DND-41 (cell line): ENCODE measurements at regions not wholly inside any gene's neighbourhood (a gene's known extent, or its start where the extent isn't known, plus 50 kb on each side); places are given as distances from the start of the nearest gene placed in this dataset.

ENCODE experiments used
- ATAC-seq: fragments of 200-7000 bp; cut with Tn5 transposase; 3 replicates; pipeline ENCODE4 v1.9.1; 2021; ENCODE audit warnings: low read depth; ENCODE audit not compliant: insufficient read depth
- DNase-seq: peaks from one replicate; pipeline ENCODE4 v3.0.0-alpha.2; 2020
- H2AFZ ChIP-seq: 2 replicates; pipeline ENCODE4 v1.6.0; 2012; ENCODE audit warnings: low read depth, low read length
- H3K27ac ChIP-seq: 2 replicates; pipeline ENCODE4 v1.5.1; 2012; ENCODE audit warnings: low read length, inconsistent platforms
- H3K27me3 ChIP-seq: fragments of 200-600 bp; sonication (generic); 2 replicates; pipeline ENCODE4 v1.6.0; 2012; ENCODE audit warnings: low read length, mild to moderate bottlenecking, inconsistent platforms; ENCODE audit not compliant: insufficient read depth, poor library complexity
- H3K36me3 ChIP-seq: 2 replicates; pipeline ENCODE4 v1.5.1; 2012; ENCODE audit warnings: low read length, inconsistent platforms; ENCODE audit not compliant: insufficient read depth
- H3K4me1 ChIP-seq: 2 replicates; pipeline ENCODE4 v1.5.1; 2012; ENCODE audit warnings: mild to moderate bottlenecking, low read length; ENCODE audit not compliant: insufficient read depth
- H3K4me2 ChIP-seq: 2 replicates; pipeline ENCODE4 v1.6.0; 2012; ENCODE audit warnings: mild to moderate bottlenecking, moderate library complexity, low read length, inconsistent platforms; ENCODE audit not compliant: insufficient read depth
- H3K4me3 ChIP-seq, 2 experiments: fragments of 200-600 bp in 1 of 2; shearing (Covaris generic) in 1 of 2; 2 replicates each; pipeline ENCODE4 v1.5.1; 2012 to 2016; ENCODE audit warnings: inconsistent platforms in 2 of 2, low read length in 2 of 2, mild to moderate bottlenecking in 2 of 2, low read depth in 1 of 2, moderate library complexity in 1 of 2
- H3K79me2 ChIP-seq: 2 replicates; pipeline ENCODE4 v1.6.0; 2012; ENCODE audit warnings: low read length, inconsistent platforms; ENCODE audit not compliant: insufficient read depth
- H3K9ac ChIP-seq: 2 replicates; pipeline ENCODE4 v1.6.0; 2012; ENCODE audit warnings: low read depth, mild to moderate bottlenecking, inconsistent platforms, low read length, moderate library complexity
- H3K9me3 ChIP-seq: 2 replicates; pipeline ENCODE4 v1.5.1; 2012; ENCODE audit warnings: low read length, moderate library complexity, mild to moderate bottlenecking, inconsistent platforms; ENCODE audit not compliant: insufficient read depth, severe bottlenecking
- H4K20me1 ChIP-seq: 2 replicates; pipeline ENCODE4 v1.6.0; 2012; ENCODE audit warnings: low read length; ENCODE audit not compliant: insufficient read depth
- EZH2 ChIP-seq: IDR thresholded peaks from 3 replicates; pipeline ENCODE4 v1.6.1; 2012; ENCODE audit warnings: borderline replicate concordance, low read depth, mild to moderate bottlenecking, moderate library complexity, low read length, inconsistent platforms; ENCODE audit not compliant: severe bottlenecking
- TF ChIP-seq, protein P1 (sequence below): IDR thresholded peaks from 2 replicates; pipeline ENCODE4 v1.5.1; 2012; ENCODE audit warnings: borderline replicate concordance, low read length, moderate library complexity, mild to moderate bottlenecking; ENCODE audit not compliant: poor library complexity, severe bottlenecking; ENCODE audit errors: extremely low read depth

DNA sequence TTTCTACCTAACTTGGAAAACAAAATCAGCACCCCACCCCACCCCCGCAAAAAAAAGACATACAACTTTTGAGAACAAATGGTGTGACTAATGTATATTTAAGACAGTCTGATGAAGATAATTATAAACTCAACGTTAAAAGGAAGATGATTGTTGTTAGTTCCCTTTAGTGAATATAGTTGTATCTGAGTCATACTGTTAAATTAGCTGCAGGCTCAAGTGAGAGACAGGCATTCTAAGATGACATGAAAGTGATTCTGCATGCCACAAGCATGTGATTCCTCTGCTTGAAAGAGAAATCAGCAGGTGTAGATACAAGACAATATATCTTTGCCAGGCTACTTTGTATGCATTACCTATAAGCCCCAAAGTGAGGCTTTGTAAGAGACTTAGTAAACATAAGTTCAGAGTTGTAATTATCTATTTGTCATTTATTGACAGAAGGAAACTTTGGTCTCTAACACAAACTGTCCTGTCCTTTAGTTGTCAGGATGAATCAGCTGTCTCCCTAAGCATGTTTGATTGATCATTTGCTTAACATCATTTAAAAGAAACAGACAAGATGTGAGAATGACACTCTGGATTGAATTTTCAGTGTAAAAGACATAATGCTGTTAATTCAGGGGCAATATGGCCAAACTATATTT is 319.4 kb upstream of the HTR2A start:
- ATAC-seq (no peak), DNase-seq (no peak)
- Histone ChIP-seq H3K9me3 (no peaks in the 10 kb centered on the region), H2AFZ (no peak overlapping the region), H3K27me3 (no peaks in the 10 kb centered on the region), H3K36me3 (no peaks in the 10 kb centered on the region), H3K4me2 (no peak overlapping the region), H3K27ac (no peak overlapping the region), H3K4me1 (no peaks in the 10 kb centered on the region), H3K4me3 (no peak overlapping the region), H3K9ac (no peak overlapping the region), H4K20me1 (no peaks in the 10 kb centered on the region), H3K79me2 (no peaks in the 10 kb centered on the region)
- TF ChIP-seq, protein P1, sequence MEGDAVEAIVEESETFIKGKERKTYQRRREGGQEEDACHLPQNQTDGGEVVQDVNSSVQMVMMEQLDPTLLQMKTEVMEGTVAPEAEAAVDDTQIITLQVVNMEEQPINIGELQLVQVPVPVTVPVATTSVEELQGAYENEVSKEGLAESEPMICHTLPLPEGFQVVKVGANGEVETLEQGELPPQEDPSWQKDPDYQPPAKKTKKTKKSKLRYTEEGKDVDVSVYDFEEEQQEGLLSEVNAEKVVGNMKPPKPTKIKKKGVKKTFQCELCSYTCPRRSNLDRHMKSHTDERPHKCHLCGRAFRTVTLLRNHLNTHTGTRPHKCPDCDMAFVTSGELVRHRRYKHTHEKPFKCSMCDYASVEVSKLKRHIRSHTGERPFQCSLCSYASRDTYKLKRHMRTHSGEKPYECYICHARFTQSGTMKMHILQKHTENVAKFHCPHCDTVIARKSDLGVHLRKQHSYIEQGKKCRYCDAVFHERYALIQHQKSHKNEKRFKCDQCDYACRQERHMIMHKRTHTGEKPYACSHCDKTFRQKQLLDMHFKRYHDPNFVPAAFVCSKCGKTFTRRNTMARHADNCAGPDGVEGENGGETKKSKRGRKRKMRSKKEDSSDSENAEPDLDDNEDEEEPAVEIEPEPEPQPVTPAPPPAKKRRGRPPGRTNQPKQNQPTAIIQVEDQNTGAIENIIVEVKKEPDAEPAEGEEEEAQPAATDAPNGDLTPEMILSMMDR = no peak
- no peak for TF ChIP-seq EZH2

GRCh38 chr13:47215736-47216135 is 318.9 kb upstream of the HTR2A start:
- H3K27me3 ChIP-seq = no peaks in the 10 kb centered on the region
- H3K27ac ChIP-seq = no peak overlapping the region
- no peaks in the 10 kb centered on the region for H3K36me3 ChIP-seq
- DNase-seq = no peak
- no peaks in the 10 kb centered on the region for H3K9me3 ChIP-seq
- H3K4me1 ChIP-seq = no peaks in the 10 kb centered on the region
- no peaks in the 10 kb centered on the region for H3K79me2 ChIP-seq
- no peak overlapping the region for H2AFZ ChIP-seq
- no peak for ATAC-seq
- no peak overlapping the region for H3K4me2 ChIP-seq
- H4K20me1 ChIP-seq = no peaks in the 10 kb centered on the region
- TF ChIP-seq EZH2 = no peak
- TF ChIP-seq, protein P1 = no peak
- no peak overlapping the region for H3K4me3 ChIP-seq
- no peak overlapping the region for H3K9ac ChIP-seq

DNA sequence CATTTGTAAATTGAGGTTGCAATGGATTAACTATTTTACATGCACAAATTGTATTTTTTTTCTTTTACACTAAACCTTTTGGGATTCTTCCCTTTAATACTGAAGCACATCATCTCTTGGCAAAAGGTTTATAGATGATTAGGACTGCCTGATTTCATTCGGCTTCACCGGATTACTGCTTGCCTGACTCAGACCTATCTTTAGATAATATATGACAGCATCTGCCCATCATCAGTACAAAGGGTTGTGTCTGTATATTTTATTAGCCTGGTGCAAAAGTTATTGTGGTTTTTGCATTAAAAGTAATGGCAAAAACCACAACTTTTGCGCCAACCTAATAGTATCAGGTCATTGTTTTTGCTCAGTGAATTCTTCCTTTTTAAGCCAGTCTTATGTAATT is 316.2 kb upstream of the HTR2A start:
- H3K4me3 ChIP-seq = no peak overlapping the region
- DNase-seq = no peak
- H3K79me2 ChIP-seq = no peaks in the 10 kb centered on the region
- H3K36me3 ChIP-seq = no peaks in the 10 kb centered on the region
- H3K9ac ChIP-seq = no peak overlapping the region
- H3K4me1 ChIP-seq = no peaks in the 10 kb centered on the region
- H3K4me2 ChIP-seq = no peak overlapping the region
- TF ChIP-seq, protein P1 = no peak
- no peak for TF ChIP-seq EZH2
- H3K27ac ChIP-seq = no peak overlapping the region
- H3K27me3 ChIP-seq = no peaks in the 10 kb centered on the region
- no peaks in the 10 kb centered on the region for H3K9me3 ChIP-seq
- no peak for ATAC-seq
- no peaks in the 10 kb centered on the region for H4K20me1 ChIP-seq
- no peak overlapping the region for H2AFZ ChIP-seq
